ENCODE measurements at regions not wholly inside any gene's neighbourhood (a gene's known extent, or its start where the extent isn't known, plus 50 kb on each side); places are given as distances from the start of the nearest gene placed in this dataset.
"Not testable (repeated sequence)": the region's sequence is repeated elsewhere in the genome, so short reads cannot be mapped to it uniquely, and the experiment has no call there.

GRCh38 chr14:25371068-25371467, 321.1 kb upstream of the STXBP6 start:
- Mint-ChIP-seq H3K36me3 (ENCODE audit: insufficient read depth in 1 of 3, low read depth in 3 of 3) (peaks cover 2 to 32% (median 5%) of the 10 kb centered on the region in 3 experiments), H3K9me3 (peaks cover 26 to 58% of the 10 kb centered on the region in 2 experiments), H3K27ac (no peak overlapping the region), H3K27me3 (ENCODE audit: low read depth) (peaks cover 5% of the 10 kb centered on the region), H3K4me1 (0 out of 4 replicates have a peak, but pooled peaks cover 0 to 3% of the 10 kb centered on the region in 2 experiments), H3K4me3 (no peak overlapping the region)
- Histone ChIP-seq H2BK15ac (ENCODE audit: low read depth, low read length) (no peak overlapping the region), H3K4me2 (ENCODE audit: insufficient read depth, insufficient read length, low read length) (no peak overlapping the region), H4K8ac (replicated peaks; ENCODE audit: insufficient read length, low read depth, low read length) (no peak overlapping the region), H3K9ac (ENCODE audit: extremely low read depth, insufficient read length, low read length) (no peak overlapping the region), H3T11ph (ENCODE audit: low read length) (no peak overlapping the region), H2BK5ac (ENCODE audit: insufficient read length, low read length) (no peak overlapping the region), H3K23ac (ENCODE audit: insufficient read length, low read depth, low read length) (no peak overlapping the region), H2BK120ac (ENCODE audit: low read depth, low read length, poor library complexity, severe bottlenecking) (no peak overlapping the region), H3K4ac (ENCODE audit: low read depth, low read length) (no peak overlapping the region), H4K5ac (ENCODE audit: insufficient read length, low read depth, low read length) (no peak overlapping the region), H3K79me2 (ENCODE audit: insufficient read depth, low read length) (no peaks in the 10 kb centered on the region), H3K23me2 (ENCODE audit: insufficient read length, low read depth, low read length, poor library complexity, severe bottlenecking) (no peaks in the 10 kb centered on the region), H3K79me1 (ENCODE audit: insufficient read depth, low read depth, low read length, poor library complexity, severe bottlenecking) (no peaks in the 10 kb centered on the region), H2BK20ac (ENCODE audit: low read depth, low read length, poor library complexity, severe bottlenecking) (no peak overlapping the region), H3K9me3 (ENCODE audit: control insufficient read depth, low read depth, low read length) (no peaks in the 10 kb centered on the region), H2AK5ac (ENCODE audit: insufficient read length, low read length) (no peak overlapping the region), H4K91ac (ENCODE audit: insufficient read length, low read depth, low read length) (no peak overlapping the region), H4K20me1 (ENCODE audit: control insufficient read depth, insufficient read depth, insufficient read length) (no peaks in the 10 kb centered on the region), H3K14ac (ENCODE audit: insufficient read depth, low read length) (no peak overlapping the region), H3K27ac (ENCODE audit: insufficient read length, low read depth, low read length) (no peak overlapping the region), H2AFZ (ENCODE audit: low read length) (no peak overlapping the region), H2BK12ac (ENCODE audit: insufficient read length, low read depth, low read length) (no peak overlapping the region), H3K4me1 (ENCODE audit: insufficient read depth, low read length) (no peaks in the 10 kb centered on the region), H3K18ac (ENCODE audit: insufficient read length, low read depth, low read length) (no peak overlapping the region), H3K56ac (ENCODE audit: insufficient read length, low read depth, low read length) (no peak overlapping the region), H3K27me3 (ENCODE audit: insufficient read depth, low read length) (no peaks in the 10 kb centered on the region)
- no peak for TF ChIP-seq CTCF (conservative IDR thresholded peaks at IDR 0.05)
- no peak for DNase-seq
- no CpG with 5 or more reads among the region's 1 CpG for WGBS (ENCODE audit: extremely low coverage, insufficient read length, low lambda C conversion rate)

GRCh38 chr14:25370057-25370456, 320.1 kb upstream of the STXBP6 start:
- not testable (repeated sequence) for H3K9me3 ChIP-seq (ENCODE audit: control insufficient read depth, low read depth, low read length); H3K56ac ChIP-seq (ENCODE audit: insufficient read length, low read depth, low read length); H3K4ac ChIP-seq (ENCODE audit: low read depth, low read length); H3K27ac Mint-ChIP-seq; H2AK5ac ChIP-seq (ENCODE audit: insufficient read length, low read length); H2AFZ ChIP-seq (ENCODE audit: low read length); H2BK12ac ChIP-seq (ENCODE audit: insufficient read length, low read depth, low read length); H3K4me3 Mint-ChIP-seq; H3K23ac ChIP-seq (ENCODE audit: insufficient read length, low read depth, low read length); H3K4me1 ChIP-seq (ENCODE audit: insufficient read depth, low read length); H3K4me2 ChIP-seq (ENCODE audit: insufficient read depth, insufficient read length, low read length); H3K27me3 Mint-ChIP-seq (ENCODE audit: low read depth); DNase-seq; H4K20me1 ChIP-seq (ENCODE audit: control insufficient read depth, insufficient read depth, insufficient read length); H3K14ac ChIP-seq (ENCODE audit: insufficient read depth, low read length); H2BK5ac ChIP-seq (ENCODE audit: insufficient read length, low read length); H3K18ac ChIP-seq (ENCODE audit: insufficient read length, low read depth, low read length); H3K79me2 ChIP-seq (ENCODE audit: insufficient read depth, low read length); H4K8ac ChIP-seq (replicated peaks; ENCODE audit: insufficient read length, low read depth, low read length); H4K5ac ChIP-seq (ENCODE audit: insufficient read length, low read depth, low read length); H3K9ac ChIP-seq (ENCODE audit: extremely low read depth, insufficient read length, low read length); H4K91ac ChIP-seq (ENCODE audit: insufficient read length, low read depth, low read length); H3K23me2 ChIP-seq (ENCODE audit: insufficient read length, low read depth, low read length, poor library complexity, severe bottlenecking); H2BK15ac ChIP-seq (ENCODE audit: low read depth, low read length); H3T11ph ChIP-seq (ENCODE audit: low read length); H2BK20ac ChIP-seq (ENCODE audit: low read depth, low read length, poor library complexity, severe bottlenecking); H3K27ac ChIP-seq (ENCODE audit: insufficient read length, low read depth, low read length); H3K4me1 Mint-ChIP-seq; H3K79me1 ChIP-seq (ENCODE audit: insufficient read depth, low read depth, low read length, poor library complexity, severe bottlenecking); H2BK120ac ChIP-seq (ENCODE audit: low read depth, low read length, poor library complexity, severe bottlenecking); H3K27me3 ChIP-seq (ENCODE audit: insufficient read depth, low read length)
- Mint-ChIP-seq H3K36me3 (ENCODE audit: insufficient read depth in 1 of 3, low read depth in 3 of 3) (peaks cover 2 to 29% (median 5%) of the 10 kb centered on the region in 3 experiments), H3K9me3 (peaks cover 30 to 58% of the 10 kb centered on the region in 2 experiments)
- WGBS (ENCODE audit: extremely low coverage, insufficient read length, low lambda C conversion rate): no CpG with 5 or more reads among the region's 10 CpGs
